SK-N-SH treated with all-trans-retinoic acid at 6 μM for 48 hours (cell line): ENCODE measurements at regions not wholly inside any gene's neighbourhood (a gene's known extent, or its start where the extent isn't known, plus 50 kb on each side); places are given as distances from the start of the nearest gene placed in this dataset.

ENCODE experiments used
- ISL1 ChIP-seq: fragments of 250-450 bp; sonication (Bioruptor Pico); IDR thresholded peaks from 2 replicates; pipeline ENCODE4 v2.1.2; 2022; ENCODE audit warnings: mild to moderate bottlenecking, moderate library complexity
- TOX ChIP-seq: fragments of 250-450 bp; sonication (Bioruptor Pico); IDR thresholded peaks from 2 replicates; pipeline ENCODE4 v1.8.0; 2021; ENCODE audit warnings: mild to moderate bottlenecking, moderate library complexity, borderline replicate concordance

DNA sequence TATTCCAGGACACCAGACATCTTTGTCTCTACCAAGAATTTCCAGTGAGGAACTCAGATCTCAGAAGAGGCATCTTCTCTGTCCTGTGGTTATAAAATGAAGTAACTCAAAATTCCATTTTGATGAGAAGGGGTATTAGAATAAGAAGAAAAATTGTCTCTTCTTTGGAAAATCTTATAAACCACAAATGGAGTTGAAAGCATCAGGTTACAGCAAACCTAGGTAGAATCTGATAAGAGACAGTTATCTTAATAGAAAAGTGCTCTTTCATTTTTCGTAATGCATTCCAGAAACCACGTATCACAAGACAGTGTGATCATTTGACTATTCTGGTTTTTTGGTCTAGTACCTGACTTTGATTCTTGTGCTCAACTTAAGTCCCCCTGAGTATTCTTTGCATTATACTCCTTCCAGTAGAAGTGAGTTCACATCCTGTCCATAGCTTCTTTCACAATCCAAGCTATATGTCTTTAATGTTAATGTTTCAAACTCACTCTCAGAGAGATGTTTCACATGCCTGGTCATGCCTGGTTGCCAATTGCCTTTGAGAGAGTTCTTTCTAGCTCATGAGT lies 120.9 kb upstream of the PRDX6 start:
- no peak for TF ChIP-seq TOX
- TF ChIP-seq ISL1, result no peak
